ENCODE measurements at regions not wholly inside any gene's neighbourhood (a gene's known extent, or its start where the extent isn't known, plus 50 kb on each side); places are given as distances from the start of the nearest gene placed in this dataset.

DNA sequence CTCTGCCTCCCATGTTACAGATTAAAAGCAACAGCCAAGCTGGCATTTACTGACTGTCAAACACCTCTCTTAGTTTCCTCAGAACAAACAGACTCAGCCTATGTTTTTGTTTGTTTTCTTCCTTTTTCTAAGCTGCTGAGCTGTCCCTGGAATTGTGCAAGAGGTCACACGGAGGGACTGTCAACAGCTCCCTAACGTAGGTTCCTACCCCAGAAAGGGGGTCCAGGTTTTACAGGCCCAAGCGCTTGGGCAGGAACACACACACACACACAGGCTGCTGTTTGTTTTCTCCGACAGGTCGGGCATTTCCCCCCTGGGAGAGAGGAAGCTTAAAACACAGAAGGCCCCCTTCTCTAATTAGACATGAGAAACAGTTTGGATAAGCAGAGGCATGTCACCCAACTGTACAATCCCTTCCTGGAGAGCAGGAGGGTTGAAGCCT is 739.6 kb upstream of the TBX3 start:
- DNase-seq (ENCODE audit: low read depth), result no peak

DNA sequence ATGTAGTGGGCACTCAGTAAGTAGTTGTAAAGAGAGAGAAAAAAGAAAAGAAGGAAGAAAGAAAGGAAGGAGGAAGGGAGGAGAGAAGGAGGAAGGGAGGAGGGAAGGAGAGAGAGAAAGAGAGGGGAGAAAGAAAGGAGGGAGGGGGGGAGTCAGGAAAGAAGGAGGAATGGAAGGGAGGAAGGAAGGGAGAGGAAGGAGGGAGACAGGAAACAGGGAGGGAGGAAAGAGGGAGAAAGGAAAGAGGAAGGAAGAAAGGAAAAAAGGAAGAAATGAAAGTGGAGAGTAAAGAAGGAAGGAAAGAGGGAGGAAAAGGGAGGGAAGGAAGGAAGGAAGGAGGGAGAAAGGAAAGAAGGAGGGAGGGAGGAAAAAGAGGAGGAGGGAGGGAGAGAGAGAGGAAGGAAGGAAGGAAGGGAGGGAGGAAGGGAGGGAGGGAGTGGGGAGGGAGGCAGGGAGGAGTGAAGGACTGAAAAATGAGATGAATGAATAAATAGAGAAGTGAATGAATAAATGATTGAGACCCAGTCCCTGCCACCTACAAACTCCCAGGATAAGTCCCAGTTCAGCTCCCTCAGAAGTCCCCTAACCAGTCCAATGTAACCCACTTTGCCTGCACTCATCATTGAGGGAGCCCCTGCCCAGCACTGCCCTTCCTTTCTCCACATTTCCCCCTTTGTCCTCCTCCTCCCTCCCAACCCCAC is 739.0 kb upstream of the TBX3 start:
- no peak for DNase-seq (ENCODE audit: low read depth)

DNA sequence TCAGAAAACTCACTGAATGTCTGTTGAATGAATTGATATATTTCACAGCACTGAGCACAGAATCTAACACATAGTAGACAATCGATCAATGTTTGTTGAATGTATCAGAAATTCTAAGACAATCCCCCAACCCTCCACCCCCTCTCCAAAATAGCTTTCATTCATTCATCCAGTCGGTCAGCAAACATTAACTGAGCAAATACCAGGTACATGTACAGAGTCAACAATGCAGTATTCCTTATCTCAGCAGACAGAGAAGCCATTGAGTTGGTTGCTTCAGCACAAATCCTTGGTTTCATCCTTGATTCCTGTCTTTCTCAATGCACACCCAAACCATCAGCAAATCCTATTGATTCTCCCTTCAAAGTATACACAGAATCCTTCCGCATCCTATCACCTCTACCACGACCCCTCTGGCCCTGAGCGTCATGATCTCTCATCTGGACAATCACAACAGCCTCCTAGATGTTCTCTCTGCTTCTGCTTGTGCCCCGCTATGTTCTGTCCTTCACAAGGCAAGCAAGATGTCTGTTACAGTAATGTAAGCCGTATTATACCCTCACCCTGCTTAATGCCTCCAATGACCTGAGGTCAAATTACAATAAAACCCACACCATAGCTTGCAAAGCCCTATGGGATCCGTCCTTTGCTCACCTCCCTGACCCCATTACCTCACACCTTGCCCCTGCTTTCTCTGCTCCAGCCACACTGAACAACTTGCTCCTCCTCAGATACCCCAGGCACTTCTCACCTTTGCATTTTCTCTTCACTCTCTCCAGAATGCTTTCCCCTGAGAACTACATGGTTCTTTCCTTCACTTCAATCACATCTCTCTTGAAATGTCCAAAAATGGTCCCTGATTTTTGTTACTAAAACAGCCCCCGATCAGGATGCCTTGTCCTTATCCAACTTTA is 738.1 kb upstream of the TBX3 start:
- DNase-seq (ENCODE audit: low read depth), result no peak

DNA sequence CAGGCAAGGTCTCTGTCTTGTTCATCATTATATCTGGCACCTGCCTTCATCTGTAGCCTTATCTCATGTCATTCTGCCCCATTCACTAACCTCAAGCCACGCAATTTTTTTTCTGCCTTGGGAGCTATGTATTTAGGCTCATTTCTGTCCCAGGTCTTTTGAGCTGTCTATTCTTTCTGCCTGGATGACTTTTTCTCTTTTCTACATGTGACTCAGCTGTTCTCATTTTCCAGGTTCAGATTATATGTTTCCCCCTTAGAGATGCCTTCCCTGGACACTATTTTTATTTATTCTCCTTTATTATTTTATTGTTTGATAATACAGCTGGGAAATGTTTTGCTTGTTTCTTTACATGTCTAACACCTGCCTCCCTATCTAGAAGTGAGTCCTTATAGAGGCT is 737.4 kb upstream of the TBX3 start:
- DNase-seq (ENCODE audit: low read depth), result no peak

DNA sequence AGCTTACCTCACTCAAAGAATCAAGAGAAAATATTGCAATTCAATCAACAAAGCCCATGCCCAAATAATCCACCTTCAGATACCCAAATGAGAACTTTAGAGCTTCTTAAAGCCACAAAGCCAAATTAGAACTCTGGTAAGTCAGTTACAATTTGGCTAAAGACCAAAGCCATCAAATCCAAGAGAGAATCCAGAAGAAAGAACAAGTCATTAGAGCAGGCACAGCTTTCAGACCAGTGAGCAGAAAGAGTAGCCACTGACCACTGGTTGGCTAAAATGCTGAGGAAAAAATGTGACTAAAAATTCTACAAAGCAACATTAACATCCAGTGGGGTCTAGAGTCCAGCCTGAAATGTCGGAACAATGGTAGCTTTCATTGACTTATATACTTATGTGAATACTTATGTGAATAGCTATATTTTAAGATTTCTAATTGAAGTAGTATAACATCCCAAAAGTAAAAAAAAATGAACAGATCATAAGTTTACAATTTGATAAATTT is 735.2 kb upstream of the TBX3 start:
- DNase-seq (ENCODE audit: low read depth), result no peak

DNA sequence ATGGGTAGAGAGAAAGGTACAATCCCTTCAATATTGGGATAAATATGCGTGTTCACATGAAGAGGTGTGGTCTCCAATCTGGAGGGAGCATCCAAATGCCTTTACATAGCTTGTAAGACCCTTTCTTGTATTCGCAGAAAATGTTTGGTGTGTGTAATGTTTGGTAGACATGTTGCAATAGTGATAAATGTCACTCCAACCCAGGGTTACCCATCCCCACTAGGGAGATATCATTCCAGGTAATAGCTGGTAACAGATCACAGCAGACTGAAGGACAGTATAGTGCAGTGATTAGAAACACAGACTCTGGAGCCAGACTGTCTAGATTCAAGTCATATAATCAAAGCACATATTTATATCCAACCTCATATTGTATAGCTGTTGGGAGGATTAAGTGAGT is 733.6 kb upstream of the TBX3 start:
- DNase-seq (ENCODE audit: low read depth), result no peak

DNA sequence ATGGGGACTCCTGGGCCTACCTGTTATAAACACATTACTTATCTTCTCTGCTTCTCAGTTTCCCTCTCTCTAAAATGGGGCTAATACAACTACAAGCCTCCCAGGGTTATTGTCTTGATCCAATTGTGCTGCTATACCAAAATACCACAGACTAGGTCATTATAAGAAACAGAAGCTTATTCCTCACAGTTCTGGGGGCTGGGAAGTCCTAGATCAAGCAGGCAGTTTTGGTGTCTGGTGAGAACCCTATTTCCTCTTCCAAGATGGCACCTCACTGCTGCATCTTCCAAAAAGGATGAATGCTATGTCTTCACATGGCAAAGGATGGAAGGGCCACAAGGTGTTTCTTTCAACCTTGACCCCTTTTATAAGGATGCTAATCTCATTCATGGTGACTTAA is 732.9 kb upstream of the TBX3 start:
- DNase-seq (ENCODE audit: low read depth), result no peak

DNA sequence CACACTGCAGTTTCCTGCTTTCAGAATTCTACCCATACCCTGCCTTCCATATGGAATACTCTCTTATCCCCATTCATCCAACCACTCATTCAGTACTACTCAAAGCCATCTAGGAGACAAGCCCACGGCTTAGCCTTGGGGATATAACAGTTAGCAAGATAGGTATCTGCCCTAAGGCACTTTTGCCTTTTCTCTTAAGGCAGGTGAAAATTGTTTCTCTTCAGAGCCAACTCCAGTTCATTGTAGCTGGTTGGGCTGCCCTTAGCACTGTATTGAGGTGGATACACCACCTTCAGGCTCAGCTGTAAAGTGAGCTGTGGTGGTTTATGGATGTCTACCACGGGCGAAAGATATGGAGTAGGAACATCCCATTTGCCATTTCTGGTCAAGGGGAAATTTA is 729.7 kb upstream of the TBX3 start:
- DNase-seq (ENCODE audit: low read depth), result no peak

DNA sequence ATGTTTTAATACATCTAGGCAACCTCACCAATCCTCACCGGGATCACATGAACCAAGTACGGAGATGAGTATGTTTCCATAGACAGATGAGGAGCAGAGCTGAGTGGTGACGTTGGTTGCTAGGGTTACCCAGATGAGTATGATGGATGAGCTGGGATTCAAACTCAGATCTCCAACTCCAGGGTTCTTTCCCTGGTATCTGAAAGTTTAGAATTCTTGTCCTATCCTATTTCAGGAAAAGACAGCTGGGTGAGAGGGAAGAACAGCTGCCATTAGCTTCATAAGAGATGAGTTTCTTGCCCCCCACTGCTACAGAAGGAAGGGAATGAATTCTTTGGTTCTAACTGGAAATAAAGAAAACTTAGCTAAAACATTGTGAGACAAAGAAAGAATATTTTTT is 728.9 kb upstream of the TBX3 start:
- no peak for DNase-seq (ENCODE audit: low read depth)

DNA sequence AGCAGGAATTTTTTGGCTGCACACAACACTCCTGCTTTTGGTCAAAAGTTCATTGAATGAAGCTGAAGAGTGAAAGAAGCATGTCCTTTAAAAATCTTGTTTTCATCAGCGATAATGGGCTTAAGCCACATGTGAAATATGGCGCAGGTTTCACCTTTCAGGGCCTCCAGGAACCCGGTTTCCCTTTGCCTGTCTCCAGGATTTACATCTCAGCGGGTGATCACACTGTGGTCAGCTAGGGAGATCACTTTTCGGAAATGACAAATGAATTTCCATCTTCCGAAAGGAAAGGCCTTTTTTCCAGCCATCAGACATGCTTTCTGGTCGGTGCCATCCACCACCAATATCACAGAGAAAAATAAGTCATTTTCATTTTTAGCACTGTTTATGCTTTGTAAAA is 727.1 kb upstream of the TBX3 start:
- DNase-seq (ENCODE audit: low read depth), result peak; percentile 13

DNA sequence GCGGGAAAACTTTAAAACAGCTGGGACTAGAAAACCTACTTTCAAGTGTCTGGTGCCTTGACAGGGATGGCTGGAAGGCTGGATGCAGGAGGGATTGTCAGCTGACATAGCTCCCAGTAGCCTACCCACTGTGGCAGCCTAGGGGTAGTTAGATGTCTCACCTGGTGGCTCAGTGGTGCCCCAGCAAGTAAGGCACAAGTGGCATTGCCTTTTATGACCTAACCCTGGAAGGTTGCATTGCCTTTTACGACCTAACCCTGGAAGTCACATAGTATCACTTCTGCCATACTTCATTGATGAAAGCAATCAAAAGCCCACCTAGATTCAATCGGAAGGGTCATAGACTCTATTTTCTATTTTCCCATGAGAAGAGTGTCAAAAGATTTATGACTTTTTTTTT is 724.7 kb upstream of the TBX3 start:
- no peak for DNase-seq (ENCODE audit: low read depth)

DNA sequence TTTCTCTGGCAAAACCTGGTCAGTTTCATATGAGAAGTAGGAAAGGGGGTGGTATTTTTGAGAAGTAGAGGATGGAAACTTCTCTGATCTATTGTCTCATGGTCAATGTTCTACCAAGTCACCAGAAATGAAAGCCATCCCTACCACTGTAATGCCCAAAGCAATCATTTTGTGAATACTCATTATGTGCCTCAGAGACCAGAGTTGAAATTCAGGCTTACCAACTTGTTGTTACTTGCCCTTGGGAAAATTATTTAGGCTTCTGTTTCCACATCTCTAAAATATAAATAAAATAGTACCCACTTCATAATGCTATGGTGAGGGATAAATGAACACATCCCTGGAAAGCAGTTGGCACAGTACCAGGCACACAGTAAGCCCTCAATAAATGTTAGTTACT is 723.7 kb upstream of the TBX3 start:
- no peak for DNase-seq (ENCODE audit: low read depth)

DNA sequence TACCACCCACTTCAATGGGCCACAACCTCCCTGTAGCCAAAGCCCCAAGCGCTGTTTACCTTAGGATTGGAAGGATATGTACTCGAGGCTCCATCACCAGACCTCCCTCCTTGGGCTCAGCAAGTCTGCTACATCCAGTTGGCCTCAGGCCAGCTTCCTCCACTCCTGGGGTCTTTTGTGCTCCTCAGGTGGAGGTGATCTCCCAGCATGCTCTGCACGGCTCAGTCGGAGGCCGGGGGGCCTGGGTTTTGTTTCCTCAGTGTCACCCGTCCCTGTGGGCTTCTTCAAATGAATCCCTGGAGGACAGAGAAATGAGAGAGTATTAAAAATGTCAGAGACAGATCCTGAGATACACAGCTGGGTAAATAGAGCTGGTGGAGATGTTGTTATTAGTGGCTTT is 723.1 kb upstream of the TBX3 start:
- DNase-seq (ENCODE audit: low read depth), result no peak

DNA sequence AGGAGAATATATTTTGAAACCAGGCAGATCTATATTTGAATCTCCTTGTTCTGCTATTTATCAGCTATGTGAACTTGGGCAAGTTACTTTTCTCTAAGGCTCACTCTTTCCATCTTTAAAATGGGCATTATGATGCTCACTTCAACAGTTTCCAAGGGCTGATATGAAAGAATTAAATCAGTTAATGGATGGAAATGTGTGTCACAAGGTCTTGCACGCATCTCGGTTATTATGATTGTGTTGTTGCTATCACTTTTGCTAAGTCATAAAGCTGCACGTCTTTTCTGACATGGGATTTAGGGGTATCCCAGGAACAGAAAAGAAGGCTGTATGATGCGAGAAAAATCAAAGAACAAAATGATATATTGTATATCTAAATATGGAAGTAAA is 721.5 kb upstream of the TBX3 start:
- no peak for DNase-seq (ENCODE audit: low read depth)

DNA sequence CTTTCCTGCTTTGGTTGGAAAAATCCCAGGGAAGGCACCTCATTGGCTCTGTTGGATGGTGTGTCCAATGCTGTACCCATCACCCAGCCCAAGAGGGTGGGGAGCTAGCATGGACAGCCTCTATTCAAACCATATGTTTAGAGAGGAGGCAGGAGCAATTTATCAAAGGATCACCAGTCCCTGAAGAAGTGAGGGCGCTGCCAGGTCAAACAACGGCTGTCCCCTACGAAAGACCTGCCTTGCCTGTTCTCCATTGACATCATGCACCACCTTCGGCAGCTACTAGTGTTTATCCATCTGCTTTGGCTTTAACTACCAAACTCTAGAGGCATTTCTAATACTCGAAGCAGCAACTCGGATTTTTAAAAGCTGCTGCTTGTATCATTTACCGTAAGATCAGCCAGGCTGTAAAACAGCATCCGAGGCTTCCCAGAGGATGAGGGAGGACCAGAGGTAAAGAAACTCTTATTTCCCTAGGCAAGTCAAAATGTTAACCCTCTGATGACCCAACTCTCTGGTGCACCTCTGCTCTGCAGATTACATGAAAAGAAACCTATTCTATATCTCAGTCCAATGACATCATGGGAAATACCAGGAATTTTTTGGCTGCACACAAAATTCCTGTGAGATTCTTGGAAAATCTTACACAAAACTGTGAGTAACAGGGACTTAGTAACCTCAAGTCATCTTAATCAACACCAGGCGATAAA is 720.9 kb upstream of the TBX3 start:
- peak; percentile 80 for DNase-seq (ENCODE audit: low read depth)

DNA sequence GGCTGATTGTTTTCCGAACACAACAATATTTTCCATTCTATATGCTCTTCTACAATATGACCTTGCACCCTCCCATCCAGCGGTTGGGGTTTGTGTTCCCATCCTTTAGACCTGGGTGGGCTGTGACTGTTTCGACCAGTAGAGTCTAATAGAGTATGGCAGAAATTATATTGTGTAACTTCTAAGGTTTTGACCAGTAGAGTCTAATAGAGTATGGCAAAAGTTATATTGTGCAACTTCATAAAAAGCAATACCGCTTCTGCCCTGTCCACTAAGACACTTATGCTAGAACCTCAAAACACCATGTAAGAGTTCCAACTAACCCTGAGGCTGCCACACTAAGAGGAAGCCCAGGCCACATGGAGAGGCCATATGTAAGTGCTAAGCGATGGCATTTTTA is 719.7 kb upstream of the TBX3 start:
- no peak for DNase-seq (ENCODE audit: low read depth)

DNA sequence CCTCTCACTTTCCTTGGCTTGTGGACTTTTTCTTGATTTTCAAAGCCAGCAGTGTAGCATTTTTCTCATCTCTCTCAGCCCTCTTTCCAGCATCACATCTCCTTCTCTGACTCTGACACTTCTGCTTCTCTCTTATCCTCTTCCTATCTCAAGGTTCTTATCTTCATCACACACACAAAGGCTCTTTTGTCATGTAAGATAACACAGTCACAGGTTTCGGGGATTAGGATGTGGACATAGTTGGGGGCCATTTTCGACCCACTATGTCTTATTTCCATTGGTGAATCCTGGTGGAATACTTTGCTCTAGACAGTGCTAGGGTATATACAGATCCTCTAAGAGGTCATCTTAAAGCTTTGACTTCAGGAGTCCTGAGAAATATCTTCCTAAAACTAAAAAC is 719.3 kb upstream of the TBX3 start:
- no peak for DNase-seq (ENCODE audit: low read depth)

DNA sequence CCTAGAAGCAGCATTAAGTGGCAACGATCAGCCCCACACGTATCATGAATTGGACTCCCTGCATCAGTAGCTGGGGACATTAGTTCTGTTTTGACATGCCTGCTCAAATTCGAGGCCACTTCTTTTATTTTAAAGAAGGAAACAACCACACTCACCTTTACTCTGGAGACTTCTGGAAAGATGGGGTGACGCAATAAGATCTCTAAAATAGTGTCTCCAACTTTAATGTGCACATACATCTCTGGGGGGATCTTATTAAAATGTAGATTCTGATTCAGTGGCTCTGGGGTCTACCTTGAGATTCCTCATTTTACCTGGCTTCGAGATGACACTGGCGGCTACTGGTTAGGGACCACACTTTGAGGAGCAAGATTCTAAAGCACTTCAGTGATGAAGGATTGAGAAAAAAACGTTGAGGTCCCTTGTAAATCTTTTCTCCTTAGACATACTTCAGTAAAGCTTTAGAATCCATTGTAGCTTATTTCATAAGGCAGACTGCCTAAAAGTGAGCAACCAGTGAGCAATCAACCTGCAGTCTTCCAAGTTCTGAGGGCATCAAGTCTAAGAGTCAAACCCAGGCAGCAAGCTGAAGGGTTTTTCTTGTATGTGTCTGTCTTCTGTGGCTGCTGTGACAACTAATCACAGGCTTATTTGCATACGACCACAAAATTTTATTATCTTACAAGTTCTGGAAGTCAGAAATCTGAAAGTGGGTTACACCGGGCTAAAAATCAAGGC is 718.6 kb upstream of the TBX3 start:
- no peak for DNase-seq (ENCODE audit: low read depth)

DNA sequence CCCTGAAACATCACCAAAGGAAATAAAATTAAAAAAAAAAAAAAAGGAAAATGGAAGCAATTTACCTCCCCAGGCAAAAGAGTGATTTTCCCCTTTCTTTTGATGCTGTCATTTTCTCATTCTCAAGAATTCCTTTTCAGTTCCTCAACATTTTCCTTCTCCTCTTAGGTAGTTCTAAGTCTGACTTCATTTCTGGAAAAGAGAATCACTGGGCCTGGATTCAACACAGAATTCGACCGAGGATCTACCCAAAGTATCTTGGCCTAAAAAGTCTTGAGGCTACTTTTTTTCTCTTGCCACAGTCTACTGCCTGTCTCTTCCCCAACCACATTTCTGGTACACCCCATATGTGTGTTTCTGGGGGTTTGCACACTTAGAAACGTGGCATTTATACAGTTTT is 717.8 kb upstream of the TBX3 start:
- DNase-seq (ENCODE audit: low read depth), result no peak

DNA sequence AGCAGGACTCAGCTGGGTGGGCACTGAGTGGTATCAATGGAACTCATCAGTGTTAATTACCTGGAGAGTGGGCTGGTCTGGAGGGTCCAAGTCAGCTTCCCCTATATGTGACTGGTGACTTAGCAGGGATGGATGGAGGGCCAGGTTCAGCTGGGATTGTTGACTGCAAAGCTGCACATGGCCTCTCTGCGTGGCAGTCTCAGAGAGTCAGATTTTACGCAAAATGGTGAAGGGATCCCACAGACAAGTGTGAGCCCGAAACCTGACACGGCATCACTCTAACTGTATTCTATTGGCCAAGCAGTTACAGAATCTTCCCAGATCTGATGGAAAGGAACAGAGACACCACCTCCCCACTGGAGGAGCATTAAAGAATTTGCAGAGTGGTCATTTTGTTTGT is 716.0 kb upstream of the TBX3 start:
- no peak for DNase-seq (ENCODE audit: low read depth)

DNA sequence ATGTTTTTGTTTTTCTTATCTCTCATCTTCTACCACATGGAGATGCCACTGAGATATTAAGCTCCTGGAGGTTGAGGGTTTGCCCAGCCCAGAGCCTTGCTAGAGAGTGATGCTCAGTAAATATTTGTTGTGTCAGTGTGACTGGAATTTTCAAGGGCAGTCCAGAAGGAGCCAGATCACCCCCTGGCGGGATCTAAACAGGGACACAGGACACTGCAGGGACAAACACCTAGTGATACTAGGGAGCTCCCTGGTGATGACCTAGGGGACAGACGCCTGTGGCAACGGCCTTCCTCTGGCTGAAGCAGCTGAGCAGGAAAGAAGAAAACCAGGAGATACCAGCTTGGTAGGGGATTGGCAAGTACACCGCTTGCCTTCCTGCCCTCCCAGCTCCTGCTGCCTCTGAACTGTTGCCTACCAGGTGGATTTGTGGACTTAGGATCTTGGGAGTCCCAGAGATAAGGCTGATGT is 714.4 kb upstream of the TBX3 start:
- no peak for DNase-seq (ENCODE audit: low read depth)

DNA sequence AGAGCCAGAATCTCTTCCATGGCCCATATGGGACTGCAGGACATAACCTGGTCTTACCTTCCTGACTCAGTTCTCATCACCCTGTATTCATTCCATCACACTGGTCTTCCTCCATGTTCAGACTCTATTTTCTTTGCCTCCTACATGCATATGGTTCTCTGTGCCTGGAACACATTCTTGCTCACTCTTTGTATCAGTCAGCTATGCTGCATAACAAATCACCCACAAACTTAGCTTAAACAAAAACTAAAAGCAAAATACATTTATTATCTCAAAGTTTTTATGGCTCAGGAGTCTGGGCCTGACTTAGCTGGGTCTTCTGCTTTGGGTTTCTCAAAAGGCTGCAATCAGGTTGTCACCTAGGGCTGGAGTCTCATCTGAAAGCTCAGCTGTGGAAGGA is 712.6 kb upstream of the TBX3 start:
- DNase-seq (ENCODE audit: low read depth), result no peak

Measured in non-pigmented ciliary epithelial cell (primary cell).